Caco-2 (cell line): ENCODE measurements at regions not wholly inside any gene's neighbourhood (a gene's known extent, or its start where the extent isn't known, plus 50 kb on each side); places are given as distances from the start of the nearest gene placed in this dataset.

Experiments
- BruUV-seq: library from RNA; stranded (reverse); fragments of 400-500 nt; replicated peaks from 2 replicates; lab custom pipeline; 2021; lab: Mats Ljungman, UMichigan
- CTCF ChIA-PET: fragments of 300-600 bp; sonication (Branson Sonifier 250); formaldehyde crosslinking; loops from one replicate; lab custom pipeline; 2022; ENCODE audit warnings: antibody characterized with exemption; lab: Charles Lee
- POLR2A ChIA-PET: fragments of 300-600 bp; sonication (Branson Sonifier 250); formaldehyde crosslinking; loops from one replicate; lab custom pipeline; 2022; ENCODE audit warnings: antibody characterized with exemption; lab: Charles Lee
- DNase-seq, 2 experiments: peaks; one replicate each; pipeline versions ENCODE4 v3.0.0 to v3.0.0-alpha.2; 2020 to 2022
- H3K27me3 ChIP-seq: replicated peaks from 2 replicates; pipeline ENCODE4 v1.6.0; 2011; ENCODE audit warnings: low read length; ENCODE audit not compliant: control insufficient read depth, insufficient read depth
- H3K36me3 ChIP-seq: 2 replicates; pipeline ENCODE4 v1.5.1; 2011; ENCODE audit warnings: low read length; ENCODE audit not compliant: control insufficient read depth, insufficient read depth
- H3K4me1 ChIP-seq: fragments of 250-450 bp; sonication (Bioruptor Pico); 2 replicates; pipeline ENCODE4 v1.5.1; 2020; ENCODE audit warnings: mild to moderate bottlenecking
- H3K4me3 ChIP-seq: 2 replicates; pipeline ENCODE4 v1.5.1; 2011; ENCODE audit warnings: low read depth, mild to moderate bottlenecking, control low read depth, low read length
- H3K9me3 ChIP-seq: fragments of 250-450 bp; sonication (Bioruptor Pico); 2 replicates; pipeline ENCODE4 v1.5.1; 2020; ENCODE audit warnings: mild to moderate bottlenecking, moderate library complexity
- H3K27ac Mint-ChIP-seq: one replicate; pipeline ENCODE4 v1.8.0; 2022; ENCODE audit warnings: mixed read lengths; ENCODE audit not compliant: unreplicated experiment
- H3K27me3 Mint-ChIP-seq: one replicate; pipeline ENCODE4 v1.8.0; 2022; ENCODE audit warnings: mixed read lengths; ENCODE audit not compliant: insufficient read depth, unreplicated experiment
- H3K36me3 Mint-ChIP-seq: one replicate; pipeline ENCODE4 v1.8.0; 2022; ENCODE audit warnings: mild to moderate bottlenecking, mixed read lengths; ENCODE audit not compliant: insufficient read depth, unreplicated experiment
- H3K4me1 Mint-ChIP-seq: one replicate; pipeline ENCODE4 v1.8.0; 2022; ENCODE audit warnings: low read depth, mixed read lengths; ENCODE audit not compliant: unreplicated experiment
- H3K4me3 Mint-ChIP-seq: one replicate; pipeline ENCODE4 v1.8.0; 2022; ENCODE audit warnings: mild to moderate bottlenecking, moderate library complexity, mixed read lengths; ENCODE audit not compliant: unreplicated experiment
- H3K9me3 Mint-ChIP-seq: one replicate; pipeline ENCODE4 v1.8.0; 2022; ENCODE audit warnings: mixed read lengths; ENCODE audit not compliant: unreplicated experiment
- CTCF ChIP-seq, 2 experiments: fragments of 200-600 bp in 1 of 2; IDR thresholded peaks; 1 replicate in 1 of 2; 2 replicates in 1 of 2; pipeline versions ENCODE4 v1.5.1 to v1.8.0; 2011 to 2022; ENCODE audit warnings: antibody characterized with exemption in 1 of 2, control low read depth in 1 of 2, inconsistent platforms in 1 of 2, low read depth in 1 of 2, low read length in 1 of 2, mild to moderate bottlenecking in 1 of 2, moderate library complexity in 1 of 2; ENCODE audit not compliant: insufficient read depth in 1 of 2, severe bottlenecking in 1 of 2, unreplicated experiment in 1 of 2
- intact Hi-C: fragments of 100-400 bp; cut with micrococcal nuclease; formaldehyde crosslinking; loops from one replicate; pipeline ENCODE4 v1.10.0; 2022; ENCODE audit not compliant: unreplicated experiment

- ChIA-PET POLR2A (no interaction called here), CTCF (no interaction called here)
- Mint-ChIP-seq H3K4me1 (peaks cover 16% of the 10 kb centered on the region), H3K36me3 (no peaks in the 10 kb centered on the region), H3K27me3 (no peaks in the 10 kb centered on the region), H3K27ac (no peak overlapping the region), H3K9me3 (peaks cover 3% of the 10 kb centered on the region), H3K4me3 (no peak overlapping the region)
- no peaks in the 10 kb centered on the region for H3K27me3 ChIP-seq
- no TSS peak for BruUV-seq
- intact Hi-C loops = no loop called here
- H3K9me3 ChIP-seq = no peaks in the 10 kb centered on the region
- H3K36me3 ChIP-seq = no peaks in the 10 kb centered on the region
- peaks cover 32% of the 10 kb centered on the region for H3K4me1 ChIP-seq
- no peak overlapping the region for H3K4me3 ChIP-seq
- no peak for TF ChIP-seq CTCF (IDR thresholded peaks at IDR 0.05; ENCODE audit: insufficient read depth in 1 of 2, low read depth in 1 of 2, low read length in 1 of 2, severe bottlenecking in 1 of 2, unreplicated experiment in 1 of 2)
- no peak for DNase-seq
Measured at GRCh38 chr4:121270389-121270788, 106.3 kb upstream of the TNIP3 start.

GRCh38 chr4:121269001-121269400 is 104.9 kb upstream of the TNIP3 start:
- no TSS peak for BruUV-seq
- Histone ChIP-seq H3K27me3 (no peaks in the 10 kb centered on the region), H3K36me3 (no peaks in the 10 kb centered on the region), H3K4me1 (peaks cover 32% of the 10 kb centered on the region), H3K4me3 (no peak overlapping the region), H3K9me3 (no peaks in the 10 kb centered on the region)
- Mint-ChIP-seq H3K9me3 (no peaks in the 10 kb centered on the region), H3K36me3 (no peaks in the 10 kb centered on the region), H3K4me3 (no peak overlapping the region), H3K27me3 (no peaks in the 10 kb centered on the region), H3K27ac (no peak overlapping the region), H3K4me1 (peaks cover 16% of the 10 kb centered on the region)
- intact Hi-C loops = loop anchor here (1.0 kb wide), 1 partner anchor 10 kb away; no protein-coding TSS in a partner anchor
- ChIA-PET POLR2A (no interaction called here), CTCF (no interaction called here)
- no peak for TF ChIP-seq CTCF (IDR thresholded peaks at IDR 0.05; ENCODE audit: insufficient read depth in 1 of 2, low read depth in 1 of 2, low read length in 1 of 2, severe bottlenecking in 1 of 2, unreplicated experiment in 1 of 2)
- no peak for DNase-seq

GRCh38 chr4:121266982-121267381 is 102.9 kb upstream of the TNIP3 start:
- Histone ChIP-seq H3K36me3 (no peaks in the 10 kb centered on the region), H3K4me3 (no peak overlapping the region), H3K9me3 (no peaks in the 10 kb centered on the region), H3K4me1 (peaks cover 20% of the 10 kb centered on the region), H3K27me3 (no peaks in the 10 kb centered on the region)
- ChIA-PET POLR2A (no interaction called here), CTCF (no interaction called here)
- intact Hi-C loops = no loop called here
- Mint-ChIP-seq H3K27ac (no peak overlapping the region), H3K9me3 (no peaks in the 10 kb centered on the region), H3K4me3 (no peak overlapping the region), H3K36me3 (no peaks in the 10 kb centered on the region), H3K4me1 (peaks cover 5% of the 10 kb centered on the region), H3K27me3 (no peaks in the 10 kb centered on the region)
- no peak for DNase-seq
- no TSS peak for BruUV-seq
- TF ChIP-seq CTCF (IDR thresholded peaks at IDR 0.05; ENCODE audit: insufficient read depth in 1 of 2, low read depth in 1 of 2, low read length in 1 of 2, severe bottlenecking in 1 of 2, unreplicated experiment in 1 of 2) = no peak
